A673 (cell line): ENCODE measurements at regions not wholly inside any gene's neighbourhood (a gene's known extent, or its start where the extent isn't known, plus 50 kb on each side); places are given as distances from the start of the nearest gene placed in this dataset.

ENCODE experiments used
- CTCF ChIP-seq: fragments of 300-800, 200-600 bp; sonication (generic); conservative IDR thresholded peaks from 2 replicates; pipeline ENCODE4 v1.5.1; 2017; ENCODE audit warnings: low read depth, mild to moderate bottlenecking, antibody characterized with exemption, low read length, moderate library complexity, mixed read lengths
- EZH2 ChIP-seq: fragments of 200-600 bp; sonication (generic); IDR thresholded peaks from 2 replicates; pipeline ENCODE4 v1.6.1; 2017; ENCODE audit warnings: borderline replicate concordance, low read depth, mild to moderate bottlenecking, mixed read lengths, antibody characterized with exemption, low read length; ENCODE audit not compliant: poor library complexity, severe bottlenecking

- TF ChIP-seq CTCF (no peak), EZH2 (no peak)
Observed at GRCh38 chr11:38138972-38139371, 1540.9 kb upstream of the RAG2 start.
